H9 (cell line): ENCODE measurements at regions not wholly inside any gene's neighbourhood (a gene's known extent, or its start where the extent isn't known, plus 50 kb on each side); places are given as distances from the start of the nearest gene placed in this dataset.

Experiments
- DNase-seq: peaks from one replicate; pipeline ENCODE4 v3.0.0-alpha.2; 2017
- H2AFZ ChIP-seq: one replicate; pipeline ENCODE4 v1.6.1; 2013; ENCODE audit warnings: mild to moderate bottlenecking, low read length, control low read depth, moderate library complexity
- H2AK5ac ChIP-seq: 2 replicates; pipeline ENCODE4 v1.6.1; 2013; ENCODE audit warnings: low read length, control low read depth, mixed read lengths; ENCODE audit not compliant: insufficient read length
- H2BK120ac ChIP-seq: one replicate; pipeline ENCODE4 v1.6.1; 2013; ENCODE audit warnings: low read depth, mild to moderate bottlenecking, low read length, control low read depth, inconsistent platforms; ENCODE audit not compliant: poor library complexity, severe bottlenecking
- H2BK12ac ChIP-seq: 2 replicates; pipeline ENCODE4 v1.6.1; 2013; ENCODE audit warnings: low read length, control low read depth, mixed read lengths, low read depth; ENCODE audit not compliant: insufficient read length
- H2BK15ac ChIP-seq: 2 replicates; pipeline ENCODE4 v1.6.1; 2013; ENCODE audit warnings: low read depth, low read length, control low read depth
- H2BK20ac ChIP-seq: one replicate; pipeline ENCODE4 v1.6.1; 2013; ENCODE audit warnings: low read depth, mild to moderate bottlenecking, low read length, control low read depth, inconsistent platforms; ENCODE audit not compliant: poor library complexity, severe bottlenecking
- H2BK5ac ChIP-seq: 2 replicates; pipeline ENCODE4 v1.6.1; 2013; ENCODE audit warnings: low read length, control low read depth, mixed read lengths; ENCODE audit not compliant: insufficient read length
- H3K14ac ChIP-seq: 2 replicates; pipeline ENCODE4 v1.6.1; 2013; ENCODE audit warnings: low read length, control low read depth; ENCODE audit not compliant: insufficient read depth
- H3K18ac ChIP-seq: 2 replicates; pipeline ENCODE4 v1.6.1; 2013; ENCODE audit warnings: low read depth, mild to moderate bottlenecking, mixed read lengths, low read length, control low read depth; ENCODE audit not compliant: insufficient read length
- H3K23ac ChIP-seq: 2 replicates; pipeline ENCODE4 v1.6.1; 2013; ENCODE audit warnings: low read length, control low read depth, mixed read lengths, low read depth; ENCODE audit not compliant: insufficient read length
- H3K23me2 ChIP-seq: 2 replicates; pipeline ENCODE4 v1.6.1; 2013; ENCODE audit warnings: low read depth, mild to moderate bottlenecking, mixed read lengths, low read length, control low read depth; ENCODE audit not compliant: insufficient read length, poor library complexity, severe bottlenecking
- H3K27ac ChIP-seq: 2 replicates; pipeline ENCODE4 v1.5.1; 2013; ENCODE audit warnings: low read length, control low read depth, mixed read lengths, low read depth; ENCODE audit not compliant: insufficient read length
- H3K27me3 ChIP-seq: 2 replicates; pipeline ENCODE4 v1.6.1; 2013; ENCODE audit warnings: low read length, control low read depth, inconsistent platforms; ENCODE audit not compliant: insufficient read depth
- H3K4ac ChIP-seq: 2 replicates; pipeline ENCODE4 v1.6.1; 2013; ENCODE audit warnings: low read depth, mild to moderate bottlenecking, control low read depth, inconsistent platforms, low read length, moderate library complexity
- H3K4me1 ChIP-seq: 2 replicates; pipeline ENCODE4 v1.6.1; 2013; ENCODE audit warnings: low read length, control low read depth, inconsistent platforms; ENCODE audit not compliant: insufficient read depth
- H3K4me2 ChIP-seq: 2 replicates; pipeline ENCODE4 v1.6.1; 2013; ENCODE audit warnings: low read length, control low read depth, mixed read lengths; ENCODE audit not compliant: insufficient read length, insufficient read depth
- H3K56ac ChIP-seq: 2 replicates; pipeline ENCODE4 v1.6.1; 2013; ENCODE audit warnings: low read depth, mild to moderate bottlenecking, mixed read lengths, low read length, control low read depth; ENCODE audit not compliant: insufficient read length
- H3K79me1 ChIP-seq: 2 replicates; pipeline ENCODE4 v1.6.1; 2013; ENCODE audit warnings: low read depth, mild to moderate bottlenecking, moderate library complexity, low read length, control low read depth, inconsistent platforms; ENCODE audit not compliant: insufficient read depth, poor library complexity, severe bottlenecking
- H3K79me2 ChIP-seq: 2 replicates; pipeline ENCODE4 v1.6.1; 2013; ENCODE audit warnings: low read length, control low read depth, inconsistent platforms; ENCODE audit not compliant: insufficient read depth
- H3K9ac ChIP-seq: 2 replicates; pipeline ENCODE4 v1.6.1; 2013; ENCODE audit warnings: low read length, control low read depth, mixed read lengths; ENCODE audit not compliant: insufficient read length; ENCODE audit errors: extremely low read depth
- H3K9me3 ChIP-seq: one replicate; pipeline ENCODE4 v1.6.1; 2013; ENCODE audit warnings: low read depth, low read length, inconsistent platforms; ENCODE audit not compliant: control insufficient read depth
- H3T11ph ChIP-seq: one replicate; pipeline ENCODE4 v1.6.1; 2013; ENCODE audit warnings: mild to moderate bottlenecking, low read length, control low read depth, inconsistent platforms
- H4K20me1 ChIP-seq: one replicate; pipeline ENCODE4 v1.6.1; 2013; ENCODE audit not compliant: control insufficient read depth, insufficient read length, insufficient read depth
- H4K5ac ChIP-seq: 2 replicates; pipeline ENCODE4 v1.6.1; 2013; ENCODE audit warnings: low read depth, mild to moderate bottlenecking, mixed read lengths, low read length, control low read depth; ENCODE audit not compliant: insufficient read length
- H4K8ac ChIP-seq: replicated peaks from 2 replicates; pipeline ENCODE4 v1.6.1; 2013; ENCODE audit warnings: low read length, control low read depth, mixed read lengths, low read depth; ENCODE audit not compliant: insufficient read length
- H4K91ac ChIP-seq: 2 replicates; pipeline ENCODE4 v1.6.1; 2013; ENCODE audit warnings: low read depth, mild to moderate bottlenecking, moderate library complexity, mixed read lengths, low read length, control low read depth; ENCODE audit not compliant: insufficient read length
- H3K27ac Mint-ChIP-seq, 3 experiments: 2 replicates in 2 of 3; 3 replicates in 1 of 3; pipeline ENCODE4 v1.8.0; 2020 to 2021; ENCODE audit warnings: mixed read lengths in 3 of 3, mild to moderate bottlenecking in 1 of 3, moderate library complexity in 1 of 3
- H3K27me3 Mint-ChIP-seq: 2 replicates; pipeline ENCODE4 v1.8.0; 2021; ENCODE audit warnings: low read depth, mild to moderate bottlenecking, moderate library complexity, mixed read lengths
- H3K36me3 Mint-ChIP-seq, 3 experiments: 2 replicates in 2 of 3; 3 replicates in 1 of 3; pipeline ENCODE4 v1.8.0; 2020 to 2021; ENCODE audit warnings: low read depth in 3 of 3, mixed read lengths in 3 of 3; ENCODE audit not compliant: insufficient read depth in 1 of 3
- H3K4me1 Mint-ChIP-seq, 2 experiments: 2 replicates each; pipeline ENCODE4 v1.8.0; 2020; ENCODE audit warnings: mixed read lengths in 2 of 2
- H3K4me3 Mint-ChIP-seq, 2 experiments: 2 replicates in 1 of 2; 3 replicates in 1 of 2; pipeline ENCODE4 v1.8.0; 2020 to 2021; ENCODE audit warnings: mild to moderate bottlenecking in 2 of 2, mixed read lengths in 2 of 2, moderate library complexity in 1 of 2
- H3K9me3 Mint-ChIP-seq, 2 experiments: 2 replicates in 1 of 2; 3 replicates in 1 of 2; pipeline ENCODE4 v1.8.0; 2020; ENCODE audit warnings: mild to moderate bottlenecking in 2 of 2, mixed read lengths in 2 of 2, moderate library complexity in 1 of 2
- WGBS: extraction: QIAGEN DNeasy Blood & Tissue Kit; methylation state at CpG from one replicate; pipeline ENCODE4 v1.1.7; 2013; ENCODE audit warnings: missing lambda C conversion rate, low lambda C conversion rate, mixed read lengths; ENCODE audit not compliant: insufficient read length; ENCODE audit errors: extremely low coverage; 5-methylcytosine and 5-hydroxymethylcytosine counted together
- TF ChIP-seq, protein P1 (sequence below): fragments of 200-600 bp; sonication (generic); conservative IDR thresholded peaks from 3 replicates; pipeline ENCODE4 v1.8.0; 2021; ENCODE audit warnings: antibody characterized with exemption, mild to moderate bottlenecking

DNA sequence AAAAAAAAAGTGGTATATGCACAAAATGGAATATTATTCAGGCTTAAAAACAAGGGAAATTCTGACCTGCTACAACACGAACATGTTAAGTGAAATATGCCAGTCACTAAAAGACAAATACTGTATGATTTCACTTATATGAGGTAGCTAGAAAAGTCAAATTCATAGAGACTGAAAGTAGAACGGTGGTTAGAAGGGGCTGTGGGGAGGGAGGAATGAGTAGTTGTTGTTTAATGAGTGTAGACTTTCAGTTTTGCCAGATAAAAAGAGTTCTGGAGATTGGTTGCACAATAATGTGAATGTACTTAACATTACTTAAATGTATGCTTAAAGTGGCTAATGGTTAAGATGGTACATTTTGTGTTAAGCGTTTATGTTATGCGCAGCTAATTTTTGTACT lies 79.5 kb upstream of the IL12B start:
- Mint-ChIP-seq H3K27me3 (no peaks in the 10 kb centered on the region), H3K9me3 (no peaks in the 10 kb centered on the region), H3K27ac (no peak overlapping the region), H3K4me1 (peaks cover 17 to 18% of the 10 kb centered on the region in 2 experiments), H3K36me3 (no peaks in the 10 kb centered on the region), H3K4me3 (no peak overlapping the region)
- Histone ChIP-seq H4K8ac (no peak overlapping the region), H3K27me3 (no peaks in the 10 kb centered on the region), H3K9me3 (no peaks in the 10 kb centered on the region), H3K79me1 (no peaks in the 10 kb centered on the region), H3K79me2 (no peaks in the 10 kb centered on the region), H3K27ac (no peak overlapping the region), H3K23me2 (no peaks in the 10 kb centered on the region), H2AFZ (no peak overlapping the region), H4K91ac (no peak overlapping the region), H3K14ac (no peak overlapping the region), H2BK5ac (no peak overlapping the region), H4K5ac (no peak overlapping the region), H2BK15ac (no peak overlapping the region), H3K9ac (no peak overlapping the region), H2BK12ac (no peak overlapping the region), H3K4me1 (no peaks in the 10 kb centered on the region; the same call in 1 of the 2 replicates), H4K20me1 (no peaks in the 10 kb centered on the region), H3K23ac (no peak overlapping the region), H3K4me2 (no peak overlapping the region), H3K18ac (no peak overlapping the region), H3K56ac (no peak overlapping the region), H2BK20ac (no peak overlapping the region), H2AK5ac (no peak overlapping the region), H3K4ac (no peak overlapping the region), H2BK120ac (no peak overlapping the region), H3T11ph (no peak overlapping the region)
- DNase-seq = no peak
- WGBS = no CpG with 5 or more reads among the region's 4 CpGs
- TF ChIP-seq, protein P1, sequence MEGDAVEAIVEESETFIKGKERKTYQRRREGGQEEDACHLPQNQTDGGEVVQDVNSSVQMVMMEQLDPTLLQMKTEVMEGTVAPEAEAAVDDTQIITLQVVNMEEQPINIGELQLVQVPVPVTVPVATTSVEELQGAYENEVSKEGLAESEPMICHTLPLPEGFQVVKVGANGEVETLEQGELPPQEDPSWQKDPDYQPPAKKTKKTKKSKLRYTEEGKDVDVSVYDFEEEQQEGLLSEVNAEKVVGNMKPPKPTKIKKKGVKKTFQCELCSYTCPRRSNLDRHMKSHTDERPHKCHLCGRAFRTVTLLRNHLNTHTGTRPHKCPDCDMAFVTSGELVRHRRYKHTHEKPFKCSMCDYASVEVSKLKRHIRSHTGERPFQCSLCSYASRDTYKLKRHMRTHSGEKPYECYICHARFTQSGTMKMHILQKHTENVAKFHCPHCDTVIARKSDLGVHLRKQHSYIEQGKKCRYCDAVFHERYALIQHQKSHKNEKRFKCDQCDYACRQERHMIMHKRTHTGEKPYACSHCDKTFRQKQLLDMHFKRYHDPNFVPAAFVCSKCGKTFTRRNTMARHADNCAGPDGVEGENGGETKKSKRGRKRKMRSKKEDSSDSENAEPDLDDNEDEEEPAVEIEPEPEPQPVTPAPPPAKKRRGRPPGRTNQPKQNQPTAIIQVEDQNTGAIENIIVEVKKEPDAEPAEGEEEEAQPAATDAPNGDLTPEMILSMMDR = no peak
